Activated CD4-positive, alpha-beta T cell treated with anti-CD3 and anti-CD28 coated beads for 1 hour (primary cell): ENCODE measurements at regions not wholly inside any gene's neighbourhood (a gene's known extent, or its start where the extent isn't known, plus 50 kb on each side); places are given as distances from the start of the nearest gene placed in this dataset.

Source experiments
- DNase-seq: peaks from one replicate; pipeline ENCODE4 v3.0.0-alpha.2; 2020

- DNase-seq = no peak
These were observed 118.2 kb upstream of the SLC10A2 start for GRCh38 chr13:103184413-103184812.

- no peak for DNase-seq
These were observed 113.0 kb upstream of the SLC10A2 start for GRCh38 chr13:103178986-103179943.

- DNase-seq = no peak
These were observed 108.7 kb upstream of the SLC10A2 start for GRCh38 chr13:103174966-103175365.

- DNase-seq = no peak
These were observed 102.8 kb upstream of the SLC10A2 start for GRCh38 chr13:103168901-103169508.

GRCh38 chr13:103164251-103164650, 98.0 kb upstream of the SLC10A2 start:
- DNase-seq = no peak

- DNase-seq = no peak
These were observed 95.3 kb upstream of the SLC10A2 start for GRCh38 chr13:103161476-103161875.

- DNase-seq = no peak
These were observed 91.4 kb upstream of the SLC10A2 start for GRCh38 chr13:103157434-103158145.

GRCh38 chr13:103157016-103157415, 90.8 kb upstream of the SLC10A2 start:
- no peak for DNase-seq

GRCh38 chr13:103156346-103156998, 90.3 kb upstream of the SLC10A2 start:
- DNase-seq = no peak

- no peak for DNase-seq
These were observed 87.2 kb upstream of the SLC10A2 start for GRCh38 chr13:103153466-103153865.

GRCh38 chr13:103147961-103148360, 81.7 kb upstream of the SLC10A2 start:
- no peak for DNase-seq

GRCh38 chr13:103145442-103145841, 79.2 kb upstream of the SLC10A2 start:
- DNase-seq = no peak

GRCh38 chr13:103143432-103143831, 77.2 kb upstream of the SLC10A2 start:
- DNase-seq = no peak

- DNase-seq = no peak
These were observed 75.9 kb upstream of the SLC10A2 start for GRCh38 chr13:103142151-103142550.

- DNase-seq = no peak
These were observed 73.9 kb upstream of the SLC10A2 start for GRCh38 chr13:103140001-103140671.

- DNase-seq = no peak
These were observed 68.1 kb upstream of the SLC10A2 start for GRCh38 chr13:103134271-103134670.

- DNase-seq = no peak
These were observed 67.3 kb upstream of the SLC10A2 start for GRCh38 chr13:103133556-103133955.

- DNase-seq = no peak
These were observed 64.5 kb upstream of the SLC10A2 start for GRCh38 chr13:103130681-103131210.

GRCh38 chr13:103130146-103130545, 63.9 kb upstream of the SLC10A2 start:
- no peak for DNase-seq
